Right lobe of liver (tissue), 4 donors: ENCODE measurements at regions not wholly inside any gene's neighbourhood (a gene's known extent, or its start where the extent isn't known, plus 50 kb on each side); places are given as distances from the start of the nearest gene placed in this dataset.

Experiments used
- CTCF ChIP-seq, 4 donors: fragments of 200-600 bp in 3 of 4; fragments of 450-650 bp in 1 of 4; IDR thresholded peaks; one replicate each; pipeline versions ENCODE4 v1.5.1 to v1.8.0; 2016 to 2022; ENCODE audit warnings: antibody characterized with exemption in 4 of 4, mild to moderate bottlenecking in 2 of 4
- POLR2A ChIP-seq: fragments of 450-650 bp; IDR thresholded peaks from one replicate; pipeline ENCODE4 v1.6.1; 2017; ENCODE audit warnings: antibody characterized with exemption, mild to moderate bottlenecking
- donor health status: DM: no; HTN: no; CAD: no.
- donor health status: DM: no; HTN: no; CAD: no.
- donor health status: DM: no; HTN: yes; CAD: no.

DNA sequence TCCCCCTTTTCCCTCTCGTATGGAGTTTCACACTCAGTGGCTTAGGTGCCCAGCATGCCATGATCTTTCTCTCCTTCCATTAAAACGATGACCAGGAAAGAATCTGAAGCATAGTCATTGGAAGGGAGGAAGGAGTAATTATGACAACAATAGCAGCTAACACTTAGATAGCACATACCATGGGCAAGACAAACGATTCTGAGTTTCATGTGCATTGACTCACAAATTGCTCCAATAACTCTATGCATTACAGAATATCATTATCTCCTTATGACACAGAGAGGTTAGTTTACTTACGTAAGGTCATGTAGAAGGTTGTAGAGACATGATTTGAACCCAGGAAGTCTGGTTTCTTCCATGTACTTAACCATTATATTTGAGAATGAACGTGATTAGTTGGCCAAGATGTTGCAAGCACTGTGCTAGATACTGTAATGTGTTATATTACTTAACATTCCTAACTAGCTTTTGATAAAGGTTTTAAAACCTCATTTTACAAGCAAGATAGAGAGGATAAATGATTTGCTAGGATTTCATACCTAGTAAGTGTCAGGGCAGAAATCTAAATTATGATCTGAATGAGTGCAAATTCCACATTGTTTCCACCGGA, 162.4 kb downstream of the CAND1 start:
- TF ChIP-seq CTCF (IDR thresholded peaks at IDR 0.05) (no peak), POLR2A (no peak)
